VCaP (cell line): ENCODE measurements at regions not wholly inside any gene's neighbourhood (a gene's known extent, or its start where the extent isn't known, plus 50 kb on each side); places are given as distances from the start of the nearest gene placed in this dataset.

Source experiments
- H3K27ac ChIP-seq: fragments of 450-650 bp; 2 replicates; pipeline ENCODE4 v1.5.1; 2017
- TF ChIP-seq, protein P1 (sequence below): fragments of 450-650 bp; conservative IDR thresholded peaks from 2 replicates; pipeline ENCODE4 v1.5.1; 2017; ENCODE audit warnings: mild to moderate bottlenecking, moderate library complexity

- no peak overlapping the region for H3K27ac ChIP-seq
- TF ChIP-seq, protein P1, sequence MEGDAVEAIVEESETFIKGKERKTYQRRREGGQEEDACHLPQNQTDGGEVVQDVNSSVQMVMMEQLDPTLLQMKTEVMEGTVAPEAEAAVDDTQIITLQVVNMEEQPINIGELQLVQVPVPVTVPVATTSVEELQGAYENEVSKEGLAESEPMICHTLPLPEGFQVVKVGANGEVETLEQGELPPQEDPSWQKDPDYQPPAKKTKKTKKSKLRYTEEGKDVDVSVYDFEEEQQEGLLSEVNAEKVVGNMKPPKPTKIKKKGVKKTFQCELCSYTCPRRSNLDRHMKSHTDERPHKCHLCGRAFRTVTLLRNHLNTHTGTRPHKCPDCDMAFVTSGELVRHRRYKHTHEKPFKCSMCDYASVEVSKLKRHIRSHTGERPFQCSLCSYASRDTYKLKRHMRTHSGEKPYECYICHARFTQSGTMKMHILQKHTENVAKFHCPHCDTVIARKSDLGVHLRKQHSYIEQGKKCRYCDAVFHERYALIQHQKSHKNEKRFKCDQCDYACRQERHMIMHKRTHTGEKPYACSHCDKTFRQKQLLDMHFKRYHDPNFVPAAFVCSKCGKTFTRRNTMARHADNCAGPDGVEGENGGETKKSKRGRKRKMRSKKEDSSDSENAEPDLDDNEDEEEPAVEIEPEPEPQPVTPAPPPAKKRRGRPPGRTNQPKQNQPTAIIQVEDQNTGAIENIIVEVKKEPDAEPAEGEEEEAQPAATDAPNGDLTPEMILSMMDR = no peak
Measured at GRCh38 chr7:52211930-52212329, 823.5 kb upstream of the POM121L12 start.

DNA sequence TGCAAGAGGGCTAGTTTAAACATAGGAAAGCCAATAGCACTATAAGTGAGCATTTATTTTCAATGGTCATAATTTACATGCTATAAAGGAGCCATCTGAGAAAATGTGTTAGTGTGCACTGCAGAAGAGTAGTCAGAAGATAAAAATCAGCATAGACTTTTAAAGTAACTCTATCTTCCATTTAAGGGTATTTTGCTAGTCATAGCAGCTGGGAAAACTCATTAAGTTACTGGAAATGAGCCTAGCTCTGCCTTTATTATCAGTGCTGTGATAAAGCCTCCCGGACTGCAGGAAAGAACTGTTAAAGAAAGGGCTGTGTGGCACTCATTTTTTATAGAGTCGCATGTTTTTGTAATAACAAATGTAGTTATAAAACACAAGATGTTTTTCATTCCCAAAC lies 825.8 kb upstream of the POM121L12 start:
- no peak overlapping the region for H3K27ac ChIP-seq
- TF ChIP-seq, protein P1 = no peak

DNA sequence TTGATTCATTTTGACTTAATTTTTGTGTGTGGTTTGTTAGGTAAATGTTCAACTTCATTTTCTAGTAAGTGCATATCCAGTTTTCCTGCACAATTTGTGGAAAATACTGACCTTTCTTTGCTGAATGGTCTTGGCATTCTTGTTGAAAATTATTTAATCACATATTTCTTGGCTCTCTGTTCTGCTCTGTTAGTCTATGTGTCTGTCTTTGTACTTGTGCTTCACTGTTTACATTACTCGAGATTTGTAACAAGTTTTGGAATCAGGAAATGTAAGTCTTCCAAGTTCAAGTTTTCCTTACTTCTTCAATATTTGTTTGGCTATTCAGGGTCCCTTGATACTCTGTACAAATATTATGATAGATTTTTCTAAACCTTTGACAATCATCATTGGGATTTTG lies 838.2 kb upstream of the POM121L12 start:
- H3K27ac ChIP-seq = peak overlapping the region; percentile 63
- TF ChIP-seq, protein P1 = no peak

DNA sequence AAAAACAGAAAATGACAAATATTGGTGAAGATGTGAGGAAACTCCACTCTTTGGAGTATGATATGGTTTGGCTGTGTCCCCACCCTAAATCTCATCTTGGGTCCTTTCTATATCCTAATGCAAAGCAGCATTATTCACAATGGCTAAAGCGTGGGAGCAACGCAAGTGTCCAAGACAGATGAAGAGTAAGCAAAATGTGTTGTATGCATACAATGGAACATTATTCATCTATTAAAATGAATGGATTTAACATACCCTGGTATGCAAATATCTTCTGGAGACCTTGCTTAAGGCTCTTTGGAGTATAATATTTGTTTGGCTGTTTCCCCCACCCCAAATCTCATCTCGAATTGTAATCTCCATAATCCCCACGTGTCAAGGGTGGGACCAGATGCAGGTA lies 839.8 kb upstream of the POM121L12 start:
- no peak overlapping the region for H3K27ac ChIP-seq
- TF ChIP-seq, protein P1 = no peak

DNA sequence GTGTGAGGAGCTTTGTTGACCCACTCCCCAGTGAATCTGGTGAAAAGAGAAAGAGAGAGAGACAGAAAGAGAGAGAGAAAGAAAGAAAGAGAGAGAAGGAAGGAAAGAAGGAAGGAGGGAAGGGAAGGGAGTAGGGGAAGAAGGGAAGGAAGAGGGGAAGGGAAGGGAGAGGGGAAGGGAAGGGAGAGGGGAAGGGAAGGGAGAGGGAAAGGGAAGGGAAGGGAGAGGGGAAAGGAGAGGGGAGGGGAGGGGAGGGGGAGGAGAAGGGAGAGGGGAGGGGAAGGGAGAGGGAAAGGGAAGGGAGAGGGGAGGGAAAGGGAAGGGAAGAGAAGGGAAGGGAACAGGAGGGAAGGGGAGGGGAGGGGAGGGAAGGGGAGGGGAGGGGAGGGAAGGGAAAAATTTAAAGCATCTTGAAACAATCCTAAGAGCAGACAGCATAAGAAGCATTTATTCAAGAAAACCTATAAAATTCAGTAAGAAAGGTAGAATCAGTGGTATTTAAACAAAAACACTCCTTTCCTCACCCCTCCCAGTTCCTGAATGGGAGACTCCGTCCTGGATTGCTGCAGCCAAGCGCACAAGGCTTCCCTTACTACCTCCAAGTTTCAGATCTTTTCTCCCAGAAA lies 846.2 kb upstream of the POM121L12 start:
- H3K27ac ChIP-seq = no peak overlapping the region

DNA sequence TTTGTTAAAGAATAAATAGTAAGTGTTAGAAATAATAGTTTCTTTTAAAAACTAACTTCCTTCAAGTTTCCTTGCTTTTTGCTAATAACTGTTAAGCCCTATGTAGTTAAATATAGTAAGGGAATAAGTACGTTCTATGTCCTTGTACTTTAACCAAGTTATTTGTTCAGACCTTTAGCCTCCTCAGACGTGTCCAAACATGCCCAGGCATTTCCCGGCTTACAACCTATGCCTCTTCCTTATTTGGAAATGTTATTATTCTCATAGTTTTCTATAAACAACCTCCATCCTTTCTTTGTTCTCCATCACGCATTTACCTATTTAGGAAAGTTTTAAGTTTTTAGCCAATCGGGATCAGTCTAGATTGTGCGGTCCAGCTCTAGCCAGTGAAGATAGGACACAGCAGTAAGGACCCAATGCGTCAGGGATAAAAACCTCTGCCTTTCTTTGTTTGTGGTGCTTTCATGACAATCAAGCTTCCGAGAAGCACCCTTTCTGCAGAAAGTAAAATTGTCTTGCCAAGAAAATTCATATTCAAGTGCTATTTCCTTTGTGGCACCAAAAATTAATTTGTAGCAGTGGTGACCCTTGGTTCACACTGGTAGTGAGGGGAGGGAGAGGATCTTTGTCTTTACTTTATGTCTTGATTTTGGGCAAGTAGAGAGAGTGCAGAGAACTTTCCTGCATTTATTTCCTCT lies 851.3 kb upstream of the POM121L12 start:
- no peak overlapping the region for H3K27ac ChIP-seq

More for the DNA sequence above, 846.2 kb upstream of the POM121L12 start:
- TF ChIP-seq, protein P1 = no peak

DNA sequence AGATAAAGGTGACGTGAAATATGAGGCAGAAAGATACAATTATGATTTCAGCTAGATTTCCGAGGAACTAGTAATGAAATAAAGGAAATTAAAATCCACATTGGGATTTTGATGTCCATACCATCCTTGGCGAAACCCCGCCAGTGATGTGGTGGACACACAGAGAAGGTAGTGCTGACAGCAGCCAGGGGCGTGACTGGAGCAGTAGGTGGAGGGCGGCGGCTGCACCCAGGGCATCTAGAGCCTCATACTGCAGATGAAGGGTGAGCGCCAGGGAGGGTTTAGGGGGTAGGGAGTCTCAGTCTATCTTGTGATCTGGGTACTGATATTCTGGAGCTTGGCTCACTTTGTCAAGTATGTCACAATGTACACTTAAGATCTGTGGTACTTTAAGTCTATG lies 855.5 kb upstream of the POM121L12 start:
- H3K27ac ChIP-seq = no peak overlapping the region
- TF ChIP-seq, protein P1 = no peak

More for the DNA sequence above, 851.3 kb upstream of the POM121L12 start:
- TF ChIP-seq, protein P1 = no peak
